K562 (cell line): ENCODE measurements at regions not wholly inside any gene's neighbourhood (a gene's known extent, or its start where the extent isn't known, plus 50 kb on each side); places are given as distances from the start of the nearest gene placed in this dataset.

Experiments
- ATAC-seq: fragments of 200-7000 bp; cut with Tn5 transposase; 3 replicates; pipeline ENCODE4 v1.9.1; 2020; ENCODE audit warnings: moderate library complexity
- BruUV-seq: library from RNA; stranded (reverse); fragments of 400-500 nt; replicated peaks from 2 replicates; lab custom pipeline; 2021; lab: Mats Ljungman, UMichigan
- CTCF ChIA-PET: fragments of 300-600 bp; formaldehyde crosslinking; extraction: SDS; loops from one replicate; lab custom pipeline; 2021; ENCODE audit warnings: low intra/inter-chr PET ratio; lab: Yijun Ruan, JAX
- POLR2A ChIA-PET: fragments of 300-600, 350-650 bp; sonication (Branson Sonifier 250); formaldehyde crosslinking; extraction: SDS; loops from one replicate; lab custom pipeline; 2021; ENCODE audit warnings: antibody characterized with exemption, inconsistent platforms; lab: Yijun Ruan, JAX
- DNase-seq, 4 experiments: peaks; one replicate each; pipeline versions ENCODE4 v3.0.0 to v3.0.0-alpha.2; 2011 to 2018; ENCODE audit warnings: low spot score in 3 of 4, mixed read lengths in 3 of 4; ENCODE audit errors: extremely low read depth in 1 of 4
- FAIRE-seq: peaks from 2 replicates; lab custom pipeline; 2011; peaks lifted over from hg19 to GRCh38; lab: Jason Lieb, UNC
- H2AFZ ChIP-seq: 2 replicates; pipeline ENCODE4 v1.6.0; 2011; ENCODE audit warnings: low read depth, low read length, control low read depth, inconsistent platforms
- H3K27ac ChIP-seq: fragments of 200-600 bp; 3 replicates; pipeline ENCODE4 v1.8.0; 2011; ENCODE audit warnings: low read depth, mild to moderate bottlenecking, control low read depth, inconsistent platforms, low read length, moderate library complexity, mixed read lengths; ENCODE audit errors: extremely low read depth
- H3K27me3 ChIP-seq, 2 experiments: fragments of 300-600 bp in 1 of 2; 2 replicates in 1 of 2; 3 replicates in 1 of 2; pipeline versions ENCODE4 v1.6.0 to v1.8.0; 2011; ENCODE audit warnings: inconsistent platforms in 2 of 2, low read length in 2 of 2, mild to moderate bottlenecking in 1 of 2, mixed read lengths in 1 of 2, moderate library complexity in 1 of 2; ENCODE audit not compliant: control insufficient read depth in 2 of 2, insufficient read depth in 2 of 2
- H3K36me3 ChIP-seq: fragments of 300-600 bp; 3 replicates; pipeline ENCODE4 v1.8.0; 2011; ENCODE audit warnings: mild to moderate bottlenecking, low read length, inconsistent platforms; ENCODE audit not compliant: control insufficient read depth, insufficient read depth
- H3K4me1 ChIP-seq, 2 experiments: fragments of 200-600 bp in 1 of 2; replicated peaks in 1 of 2; 2 replicates in 1 of 2; 3 replicates in 1 of 2; pipeline versions ENCODE4 v1.5.1 to v1.8.0; 2011; ENCODE audit warnings: inconsistent platforms in 2 of 2, low read length in 2 of 2, mild to moderate bottlenecking in 1 of 2, mixed read lengths in 1 of 2, moderate library complexity in 1 of 2; ENCODE audit not compliant: control insufficient read depth in 2 of 2, insufficient read depth in 2 of 2
- H3K4me2 ChIP-seq: 2 replicates; pipeline ENCODE4 v1.6.1; 2011; ENCODE audit warnings: low read length, control low read depth, inconsistent platforms, mixed read lengths; ENCODE audit not compliant: insufficient read depth
- H3K4me3 ChIP-seq: fragments of 200-600 bp; sonication (generic), shearing (Covaris generic); 2 replicates; pipeline ENCODE4 v1.5.1; 2016; ENCODE audit warnings: control low read depth, inconsistent platforms
- H3K79me2 ChIP-seq: fragments of 200-600 bp; 3 replicates; pipeline ENCODE4 v1.8.0; 2011; ENCODE audit warnings: low read length, inconsistent platforms; ENCODE audit not compliant: control insufficient read depth, insufficient read depth
- H3K9ac ChIP-seq, 2 experiments: 2 replicates each; pipeline versions ENCODE4 v1.6.0 to v1.6.1; 2011; ENCODE audit warnings: low read depth in 2 of 2, low read length in 2 of 2, control low read depth in 1 of 2, inconsistent platforms in 1 of 2, mild to moderate bottlenecking in 1 of 2, mixed read lengths in 1 of 2; ENCODE audit not compliant: insufficient read depth in 1 of 2
- H3K9me1 ChIP-seq: one replicate; pipeline ENCODE4 v1.6.0; 2011; ENCODE audit warnings: inconsistent platforms, mild to moderate bottlenecking, low read length, moderate library complexity; ENCODE audit not compliant: control insufficient read depth, insufficient read depth
- H3K9me3 ChIP-seq: replicated peaks from 2 replicates; pipeline ENCODE4 v1.5.1; 2011; ENCODE audit warnings: low read depth, low read length, inconsistent platforms; ENCODE audit not compliant: control insufficient read depth, insufficient read depth
- H4K20me1 ChIP-seq: replicated peaks from 2 replicates; pipeline ENCODE4 v1.6.1; 2011; ENCODE audit warnings: low read length, inconsistent platforms, mixed read lengths; ENCODE audit not compliant: control insufficient read depth, insufficient read depth
- ETS2 ChIP-seq: IDR thresholded peaks from 2 replicates; pipeline ENCODE4 v1.6.1; 2016; ENCODE audit warnings: borderline replicate concordance, missing genetic modification characterization, mild to moderate bottlenecking, moderate library complexity, missing compliant biosample characterization; ENCODE audit not compliant: poor library complexity, severe bottlenecking
- GATAD2A ChIP-seq: fragments of 450-650 bp; IDR thresholded peaks from 2 replicates; pipeline ENCODE4 v1.6.1; 2017
- HDAC8 ChIP-seq: fragments of 450-650 bp; IDR thresholded peaks from 2 replicates; pipeline ENCODE4 v1.6.1; 2016; ENCODE audit warnings: mild to moderate bottlenecking, missing genetic modification characterization, moderate library complexity, missing compliant biosample characterization
- KDM5B ChIP-seq: fragments of 200-600 bp; sonication (generic); IDR thresholded peaks from 2 replicates; pipeline ENCODE4 v1.6.1; 2012; ENCODE audit warnings: low read depth, mild to moderate bottlenecking, moderate library complexity, low read length, control low read depth, inconsistent platforms; ENCODE audit not compliant: insufficient replicate concordance
- MYBL2 ChIP-seq, 2 experiments: fragments of 450-650 bp in 1 of 2; sonication (generic) in 1 of 2; formaldehyde crosslinking in 1 of 2; IDR thresholded peaks; 2 replicates each; pipeline versions ENCODE4 v1.6.1 to v1.8.1; 2017 to 2022; ENCODE audit warnings: borderline replicate concordance in 1 of 2, inconsistent platforms in 1 of 2, low read depth in 1 of 2, mild to moderate bottlenecking in 1 of 2, missing genetic modification reagents in 1 of 2, moderate library complexity in 1 of 2
- NCOA1 ChIP-seq: fragments of 450-650 bp; IDR thresholded peaks from 2 replicates; pipeline ENCODE4 v1.6.1; 2016; ENCODE audit warnings: low read depth
- PHF8 ChIP-seq: fragments of 200-600 bp; sonication (generic); IDR thresholded peaks from 2 replicates; pipeline ENCODE4 v1.6.1; 2012; ENCODE audit warnings: mixed run types, mild to moderate bottlenecking, inconsistent platforms, low read length, moderate library complexity, borderline replicate concordance
- POLR2H ChIP-seq: IDR thresholded peaks from 2 replicates; pipeline ENCODE4 v1.6.1; 2016; ENCODE audit warnings: missing genetic modification characterization, low read depth, mild to moderate bottlenecking, control low read depth, missing compliant biosample characterization, moderate library complexity
- SMAD4 ChIP-seq: fragments of 250-450 bp; sonication (Bioruptor Pico); conservative IDR thresholded peaks from 2 replicates; pipeline ENCODE4 v1.8.0; 2021; ENCODE audit warnings: inconsistent platforms, mild to moderate bottlenecking, moderate library complexity
- YBX1 ChIP-seq: fragments of 450-650 bp; IDR thresholded peaks from 2 replicates; pipeline ENCODE4 v1.7.1; 2016; ENCODE audit warnings: mild to moderate bottlenecking
- ZNF165 ChIP-seq: fragments of 250-450 bp; sonication (Bioruptor Pico); IDR thresholded peaks from 2 replicates; pipeline ENCODE4 v1.4.0; 2020; ENCODE audit warnings: borderline replicate concordance
- ZNF253 ChIP-seq: fragments of 250-450 bp; sonication (Bioruptor Pico); conservative IDR thresholded peaks from 2 replicates; pipeline ENCODE4 v1.6.1; 2021; ENCODE audit warnings: mild to moderate bottlenecking
- ZNF583 ChIP-seq: fragments of 250-450 bp; sonication (Bioruptor Pico); IDR thresholded peaks from 2 replicates; pipeline ENCODE4 v1.4.0; 2020
- WGBS: fragments of 100-300 bp; shearing (Covaris generic); methylation state at CpG from one replicate; pipeline ENCODE4 v1.1.6; 2016; ENCODE audit warnings: low coverage, mixed read lengths; ENCODE audit not compliant: insufficient coverage; ENCODE audit errors: missing lambda C conversion rate; 5-methylcytosine and 5-hydroxymethylcytosine counted together
- in situ Hi-C: fragments of 300-500 bp; cut with MboI; formaldehyde crosslinking; loops from 4 replicates; pipeline ENCODE4 v1.15.0; 2018; ENCODE audit warnings: inconsistent platforms, mixed read lengths
- intact Hi-C: fragments of 100-400 bp; cut with micrococcal nuclease; formaldehyde crosslinking; loops from 2 replicates; pipeline ENCODE4 v1.14.2; 2022
- TF ChIP-seq, protein P1 (sequence below): fragments of 250-450 bp; sonication (Bioruptor Pico); IDR thresholded peaks from 2 replicates; pipeline ENCODE4 v1.5.0; 2022; ENCODE audit warnings: mild to moderate bottlenecking

GRCh38 chr9:13013991-13014883, 239.4 kb downstream of the LURAP1L start:
- Histone ChIP-seq H2AFZ (no peak overlapping the region), H4K20me1 (no peaks in the 10 kb centered on the region), H3K9ac (no peak overlapping the region), H3K9me3 (no peaks in the 10 kb centered on the region), H3K4me1 (no peaks in the 10 kb centered on the region), H3K36me3 (no peaks in the 10 kb centered on the region), H3K27ac (no peak overlapping the region), H3K9me1 (no peaks in the 10 kb centered on the region), H3K79me2 (no peaks in the 10 kb centered on the region), H3K4me2 (no peak overlapping the region), H3K27me3 (no peaks in the 10 kb centered on the region), H3K4me3 (no peak overlapping the region)
- ChIA-PET CTCF (no interaction called here), POLR2A (no interaction called here)
- TF ChIP-seq GATAD2A (no peak), PHF8 (no peak), POLR2H (no peak), YBX1 (no peak), SMAD4 (CRISPR knock-in tag) (no peak), KDM5B (no peak), NCOA1 (no peak), ZNF253 (CRISPR knock-in tag) (no peak), ETS2 (tag) (no peak), ZNF165 (no peak), MYBL2 (IDR thresholded peaks at IDR 0.05; ENCODE audit: low read depth) (no peak), MYBL2 (CRISPR knock-in tag; IDR thresholded peaks at IDR 0.05; ENCODE audit: borderline replicate concordance) (no peak), HDAC8 (tag) (no peak), ZNF583 (CRISPR knock-in tag) (no peak)
- TF ChIP-seq, protein P1, sequence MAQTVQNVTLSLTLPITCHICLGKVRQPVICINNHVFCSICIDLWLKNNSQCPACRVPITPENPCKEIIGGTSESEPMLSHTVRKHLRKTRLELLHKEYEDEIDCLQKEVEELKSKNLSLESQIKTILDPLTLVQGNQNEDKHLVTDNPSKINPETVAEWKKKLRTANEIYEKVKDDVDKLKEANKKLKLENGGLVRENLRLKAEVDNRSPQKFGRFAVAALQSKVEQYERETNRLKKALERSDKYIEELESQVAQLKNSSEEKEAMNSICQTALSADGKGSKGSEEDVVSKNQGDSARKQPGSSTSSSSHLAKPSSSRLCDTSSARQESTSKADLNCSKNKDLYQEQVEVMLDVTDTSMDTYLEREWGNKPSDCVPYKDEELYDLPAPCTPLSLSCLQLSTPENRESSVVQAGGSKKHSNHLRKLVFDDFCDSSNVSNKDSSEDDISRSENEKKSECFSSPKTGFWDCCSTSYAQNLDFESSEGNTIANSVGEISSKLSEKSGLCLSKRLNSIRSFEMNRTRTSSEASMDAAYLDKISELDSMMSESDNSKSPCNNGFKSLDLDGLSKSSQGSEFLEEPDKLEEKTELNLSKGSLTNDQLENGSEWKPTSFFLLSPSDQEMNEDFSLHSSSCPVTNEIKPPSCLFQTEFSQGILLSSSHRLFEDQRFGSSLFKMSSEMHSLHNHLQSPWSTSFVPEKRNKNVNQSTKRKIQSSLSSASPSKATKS (CRISPR knock-in tag): no peak
- BruUV-seq: no TSS peak
- intact Hi-C loops: no loop called here
- in situ Hi-C loops: no loop called here
- WGBS: 0% methylated on average over 2 of the region's 2 CpGs
- DNase-seq (no peak), FAIRE-seq (no peak), ATAC-seq (no peak)
